Fibroblast of lung (primary cell): ENCODE measurements at regions not wholly inside any gene's neighbourhood (a gene's known extent, or its start where the extent isn't known, plus 50 kb on each side); places are given as distances from the start of the nearest gene placed in this dataset.

Experiments used
- EZH2 ChIP-seq: IDR thresholded peaks from 2 replicates; pipeline ENCODE4 v1.5.1; 2012; ENCODE audit warnings: low read length, control low read depth, mild to moderate bottlenecking; ENCODE audit errors: missing control alignments
- TF ChIP-seq, protein P1 (sequence below), 2 donors: IDR thresholded peaks in 1 of 2; conservative IDR thresholded peaks in 1 of 2; 1 replicate in 1 of 2; 2 replicates in 1 of 2; pipeline ENCODE4 v1.5.1; 2011 to 2012; ENCODE audit warnings: low read length in 2 of 2, control low read depth in 1 of 2, inconsistent platforms in 1 of 2, low read depth in 1 of 2, mild to moderate bottlenecking in 1 of 2

DNA sequence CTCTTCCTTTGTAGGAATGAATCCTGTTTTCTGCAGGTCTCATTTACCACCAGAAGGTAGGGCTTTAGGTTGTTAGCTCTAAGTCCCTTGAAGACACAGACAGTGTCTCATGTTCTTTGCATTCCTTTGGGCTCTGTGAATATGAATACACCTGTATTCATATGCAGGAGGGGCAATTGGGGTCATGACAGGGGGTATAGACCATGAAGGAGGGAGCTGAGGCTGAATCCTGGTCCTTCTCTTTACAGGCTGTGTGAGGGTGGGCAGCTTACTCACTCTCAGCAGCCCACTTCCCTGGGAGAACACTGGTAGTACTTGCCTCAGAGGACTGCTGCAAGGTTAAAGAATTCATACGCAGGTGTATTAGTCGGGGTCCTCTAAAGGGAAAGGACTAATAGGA lies 267.2 kb upstream of the MGMT start:
- TF ChIP-seq, protein P1, sequence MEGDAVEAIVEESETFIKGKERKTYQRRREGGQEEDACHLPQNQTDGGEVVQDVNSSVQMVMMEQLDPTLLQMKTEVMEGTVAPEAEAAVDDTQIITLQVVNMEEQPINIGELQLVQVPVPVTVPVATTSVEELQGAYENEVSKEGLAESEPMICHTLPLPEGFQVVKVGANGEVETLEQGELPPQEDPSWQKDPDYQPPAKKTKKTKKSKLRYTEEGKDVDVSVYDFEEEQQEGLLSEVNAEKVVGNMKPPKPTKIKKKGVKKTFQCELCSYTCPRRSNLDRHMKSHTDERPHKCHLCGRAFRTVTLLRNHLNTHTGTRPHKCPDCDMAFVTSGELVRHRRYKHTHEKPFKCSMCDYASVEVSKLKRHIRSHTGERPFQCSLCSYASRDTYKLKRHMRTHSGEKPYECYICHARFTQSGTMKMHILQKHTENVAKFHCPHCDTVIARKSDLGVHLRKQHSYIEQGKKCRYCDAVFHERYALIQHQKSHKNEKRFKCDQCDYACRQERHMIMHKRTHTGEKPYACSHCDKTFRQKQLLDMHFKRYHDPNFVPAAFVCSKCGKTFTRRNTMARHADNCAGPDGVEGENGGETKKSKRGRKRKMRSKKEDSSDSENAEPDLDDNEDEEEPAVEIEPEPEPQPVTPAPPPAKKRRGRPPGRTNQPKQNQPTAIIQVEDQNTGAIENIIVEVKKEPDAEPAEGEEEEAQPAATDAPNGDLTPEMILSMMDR (conservative IDR thresholded peaks at IDR 0.05 in 1 of 2, IDR thresholded peaks at IDR 0.05 in 1 of 2; ENCODE audit: low read depth in 1 of 2, low read length in 2 of 2) = no peak
- no peak for TF ChIP-seq EZH2
